Hepatic stellate cell (primary cell): ENCODE measurements at regions not wholly inside any gene's neighbourhood (a gene's known extent, or its start where the extent isn't known, plus 50 kb on each side); places are given as distances from the start of the nearest gene placed in this dataset.
"Not testable (repeated sequence)": the region's sequence is repeated elsewhere in the genome, so short reads cannot be mapped to it uniquely, and the experiment has no call there.

Experiments
- DNase-seq: peaks from one replicate; pipeline ENCODE4 v3.0.0; 2011; ENCODE audit warnings: low spot score

GRCh38 chr2:234802071-234802844, 149.6 kb upstream of the SH3BP4 start:
- no peak for DNase-seq

GRCh38 chr2:234797566-234798250, 154.1 kb upstream of the SH3BP4 start:
- no peak for DNase-seq

- no peak for DNase-seq
Measured at GRCh38 chr2:234796045-234796591, 155.7 kb upstream of the SH3BP4 start.

GRCh38 chr2:234795272-234795920, 156.4 kb upstream of the SH3BP4 start:
- DNase-seq: peak; percentile 71

- no peak for DNase-seq
Measured at GRCh38 chr2:234794866-234795265, 157.0 kb upstream of the SH3BP4 start.

GRCh38 chr2:234793212-234793785, 158.5 kb upstream of the SH3BP4 start:
- no peak for DNase-seq

- DNase-seq: no peak
Measured at GRCh38 chr2:234792621-234793022, 159.2 kb upstream of the SH3BP4 start.

- DNase-seq: not testable (repeated sequence)
Measured at GRCh38 chr2:234792096-234792495, 159.7 kb upstream of the SH3BP4 start.

GRCh38 chr2:234790380-234790779, 161.4 kb upstream of the SH3BP4 start:
- no peak for DNase-seq

- DNase-seq: no peak
Measured at GRCh38 chr2:234789556-234790325, 162.1 kb upstream of the SH3BP4 start.

- no peak for DNase-seq
Measured at GRCh38 chr2:234788841-234789240, 163.0 kb upstream of the SH3BP4 start.

GRCh38 chr2:234788381-234788780, 163.4 kb upstream of the SH3BP4 start:
- DNase-seq: no peak

GRCh38 chr2:234787114-234787513, 164.7 kb upstream of the SH3BP4 start:
- DNase-seq: no peak

- DNase-seq: no peak
Measured at GRCh38 chr2:234773764-234774409, 177.9 kb upstream of the SH3BP4 start.

- DNase-seq: no peak
Measured at GRCh38 chr2:234773129-234773528, 178.7 kb upstream of the SH3BP4 start.

- DNase-seq: no peak
Measured at GRCh38 chr2:234772733-234773060, 179.1 kb upstream of the SH3BP4 start.

GRCh38 chr2:234771980-234772732, 179.7 kb upstream of the SH3BP4 start:
- no peak for DNase-seq

GRCh38 chr2:234771176-234771575, 180.6 kb upstream of the SH3BP4 start:
- DNase-seq: no peak

- no peak for DNase-seq
Measured at GRCh38 chr2:234770715-234771141, 181.1 kb upstream of the SH3BP4 start.

- DNase-seq: no peak
Measured at GRCh38 chr2:234770031-234770506, 181.7 kb upstream of the SH3BP4 start.
